NCI-H1436 treated with DMSO at 0.1 percent for 48 hours (cell line): ENCODE measurements at regions not wholly inside any gene's neighbourhood (a gene's known extent, or its start where the extent isn't known, plus 50 kb on each side); places are given as distances from the start of the nearest gene placed in this dataset.

Source experiments
- DNase-seq: peaks from one replicate; lab custom pipeline; 2025; lab: John Stamatoyannopoulos, UW

GRCh38 chr2:114134146-114134545 is 244.3 kb downstream of the ACTR3 start:
- DNase-seq, result no peak

DNA sequence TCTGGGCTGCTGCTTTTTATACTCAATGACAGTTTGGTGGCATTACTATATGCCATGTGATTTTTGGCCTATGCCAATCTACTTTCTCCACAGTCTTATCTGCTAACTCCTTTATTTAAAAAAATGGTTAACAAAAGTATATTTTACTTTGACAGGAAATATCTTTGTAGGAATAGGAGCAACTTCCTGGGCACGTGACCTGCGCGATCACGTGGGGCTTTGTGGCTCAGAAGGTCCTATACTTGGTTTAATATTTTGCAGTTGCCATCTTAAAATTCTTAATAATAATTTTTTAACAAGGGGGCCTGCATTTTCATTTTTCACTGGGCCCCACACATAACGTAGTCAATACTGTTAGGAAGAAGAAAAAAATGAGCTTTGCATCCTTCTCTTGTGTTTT is 249.7 kb downstream of the ACTR3 start:
- no peak for DNase-seq

DNA sequence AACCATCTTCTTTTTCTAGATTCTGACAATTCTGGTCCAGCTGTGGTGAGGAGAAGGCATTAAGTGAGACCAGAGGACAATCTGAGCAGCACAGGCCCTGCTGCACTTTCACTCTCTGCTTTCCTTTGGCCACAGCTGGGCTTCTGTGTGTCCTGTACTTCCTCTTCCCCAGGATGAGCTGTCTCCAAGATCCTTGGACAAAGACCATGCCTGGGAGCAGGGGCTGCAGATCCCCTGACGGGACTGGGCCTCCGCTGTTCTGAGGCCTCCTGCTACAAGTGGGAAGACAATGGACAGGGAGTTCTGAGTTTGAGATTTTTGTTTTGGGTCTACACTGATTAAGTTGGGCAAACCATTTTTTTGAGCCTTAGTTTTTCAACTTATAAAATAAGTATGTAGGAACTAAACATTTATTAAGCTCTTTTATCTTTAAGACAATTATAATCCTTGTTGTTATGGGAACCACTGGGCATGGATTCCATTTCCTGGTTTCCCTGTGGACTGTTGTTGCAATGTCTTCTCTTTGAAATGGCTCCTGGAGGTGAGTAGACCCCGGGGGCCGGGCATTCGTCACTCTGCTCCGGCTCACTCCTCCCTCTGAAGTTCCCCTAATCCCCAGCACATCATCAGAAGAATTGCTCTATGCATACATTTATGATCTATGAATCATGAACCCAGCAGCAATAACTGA is 266.6 kb downstream of the ACTR3 start:
- DNase-seq, result no peak

GRCh38 chr2:114157057-114157385 is 267.1 kb downstream of the ACTR3 start:
- no peak for DNase-seq

DNA sequence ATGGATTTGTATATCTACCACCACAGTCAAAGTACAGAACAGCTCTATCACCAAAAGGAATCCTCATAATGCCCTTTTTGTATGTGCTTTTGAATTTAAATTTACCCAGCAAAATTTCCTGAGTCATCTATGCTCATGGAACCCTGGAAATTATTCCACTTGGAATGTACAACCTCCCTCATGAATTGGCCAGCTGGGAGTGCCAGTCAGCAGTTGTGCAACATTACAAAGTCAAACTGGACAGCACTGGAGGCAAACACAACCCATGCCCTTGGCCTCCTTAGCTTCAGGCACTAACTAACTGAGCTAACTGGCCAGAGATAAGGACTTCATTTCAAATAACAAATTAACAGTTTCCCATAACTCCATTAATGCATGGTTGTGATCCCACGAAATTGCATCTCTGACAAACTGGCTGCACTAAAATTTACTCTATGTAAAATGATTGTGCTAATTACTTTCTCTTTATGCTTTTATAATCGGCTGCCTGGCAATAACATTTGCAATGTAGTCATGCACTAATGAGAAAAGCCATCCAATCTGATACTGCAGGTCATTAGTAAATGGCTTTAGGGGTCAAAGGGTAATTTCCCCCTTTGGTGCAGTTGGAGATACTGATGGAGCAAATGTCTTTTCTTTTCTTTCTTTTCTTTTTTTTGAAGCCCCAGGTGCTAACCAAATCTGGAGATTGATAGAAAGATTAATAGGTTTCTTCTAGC is 270.5 kb downstream of the ACTR3 start:
- no peak for DNase-seq

GRCh38 chr2:114161371-114161770 is 271.5 kb downstream of the ACTR3 start:
- no peak for DNase-seq

DNA sequence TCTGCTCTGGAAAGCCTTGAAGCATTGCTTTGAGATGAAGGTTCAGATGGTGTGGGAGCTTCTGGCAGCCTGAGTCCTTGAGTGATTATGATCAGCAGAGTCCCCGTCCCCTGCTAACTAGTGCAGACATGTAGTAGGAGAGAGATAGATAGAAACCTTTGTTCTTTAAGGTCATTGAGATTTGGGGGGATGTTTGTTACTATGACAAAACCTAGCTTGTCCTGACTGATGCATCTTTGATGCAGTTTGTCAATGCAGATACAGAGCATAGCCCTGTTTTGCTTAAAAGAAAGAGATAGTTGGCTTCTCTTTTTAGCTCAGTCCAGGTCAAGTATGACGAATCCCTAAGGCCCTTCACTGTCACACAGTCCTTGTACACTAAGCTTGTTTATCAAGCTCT is 274.6 kb upstream of the DPP10 start:
- DNase-seq, result no peak

DNA sequence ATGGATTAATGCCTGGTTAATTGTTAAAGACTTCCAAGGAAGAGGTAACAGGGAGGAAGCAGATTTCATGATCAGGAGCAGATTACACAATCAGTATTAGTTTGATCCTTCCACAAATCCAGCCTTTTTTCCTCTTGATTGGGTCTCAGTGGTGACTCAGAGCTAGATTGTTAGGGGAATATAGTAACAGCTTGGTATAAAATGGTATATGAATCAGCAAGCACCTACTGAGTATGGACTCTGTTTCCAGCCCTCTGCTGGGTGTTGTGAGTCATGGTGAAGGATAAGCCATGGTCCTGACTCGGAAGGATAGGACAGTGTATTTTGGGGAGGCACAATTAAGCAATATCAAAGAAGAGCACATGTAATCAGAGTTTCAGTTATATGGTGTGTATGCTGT is 272.4 kb upstream of the DPP10 start:
- no peak for DNase-seq

DNA sequence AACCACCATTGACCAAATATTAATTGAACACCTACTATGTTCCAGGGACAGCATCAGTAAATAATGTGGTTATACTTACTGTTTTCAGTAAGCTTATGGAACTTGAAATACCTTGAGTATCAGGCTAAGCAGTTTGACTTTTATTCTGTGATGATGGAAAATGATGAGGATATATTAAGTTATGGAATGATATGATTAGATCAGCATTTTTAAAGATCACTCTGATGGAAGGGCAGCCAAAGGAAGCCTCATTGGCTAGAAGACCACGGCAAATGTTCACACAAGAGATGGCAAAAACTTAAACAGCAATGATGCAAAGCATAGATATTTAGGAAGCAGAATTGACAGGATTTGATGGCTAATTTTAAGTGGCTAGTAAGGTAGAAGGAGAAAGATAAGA is 266.9 kb upstream of the DPP10 start:
- DNase-seq, result no peak

- no peak for DNase-seq
Measured at GRCh38 chr2:114185501-114185900, 256.9 kb upstream of the DPP10 start.

GRCh38 chr2:114192362-114192761 is 250.1 kb upstream of the DPP10 start:
- DNase-seq, result no peak

DNA sequence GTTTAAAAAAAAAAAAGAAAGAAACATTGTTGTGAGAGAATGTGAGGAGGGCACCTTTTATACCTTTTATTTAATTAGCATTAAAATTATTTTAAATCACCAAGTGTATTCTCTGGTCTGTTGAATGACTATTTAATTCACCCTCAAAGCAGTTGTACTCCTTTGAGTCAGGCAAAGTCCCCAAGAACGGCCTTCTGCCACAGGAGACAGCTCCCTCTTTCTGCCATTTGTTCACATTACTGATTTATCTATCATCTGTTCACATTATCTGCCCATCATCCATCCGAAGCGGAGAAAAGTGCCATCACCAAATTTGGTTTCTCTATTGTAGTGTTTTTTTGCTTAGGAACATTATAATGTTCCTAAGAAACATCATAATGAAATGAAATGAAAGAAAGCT is 240.7 kb upstream of the DPP10 start:
- no peak for DNase-seq

- DNase-seq, result no peak
Measured at GRCh38 chr2:114203679-114204078, 238.8 kb upstream of the DPP10 start.

- no peak for DNase-seq
Measured at GRCh38 chr2:114213808-114214207, 228.6 kb upstream of the DPP10 start.

- DNase-seq, result no peak
Measured at GRCh38 chr2:114218383-114218782, 224.1 kb upstream of the DPP10 start.

DNA sequence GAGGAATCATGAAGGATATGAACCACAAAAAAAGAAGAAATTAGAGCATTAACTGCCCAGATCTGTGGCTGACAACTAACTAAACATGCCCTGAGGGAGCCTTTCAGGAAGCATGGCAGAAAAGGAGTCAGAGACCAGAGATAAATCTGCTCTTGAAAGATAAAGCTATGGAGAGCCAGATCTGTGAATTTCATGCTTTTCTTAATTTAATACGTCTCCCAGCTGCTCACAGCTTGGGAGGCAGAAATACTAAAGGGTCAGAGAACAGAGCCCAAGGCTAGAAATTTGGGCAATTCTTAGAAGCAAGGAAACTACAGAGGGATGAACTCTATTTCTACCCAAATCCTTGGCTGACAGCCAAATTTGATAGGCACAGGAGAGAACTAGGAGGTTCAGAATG is 223.0 kb upstream of the DPP10 start:
- no peak for DNase-seq

DNA sequence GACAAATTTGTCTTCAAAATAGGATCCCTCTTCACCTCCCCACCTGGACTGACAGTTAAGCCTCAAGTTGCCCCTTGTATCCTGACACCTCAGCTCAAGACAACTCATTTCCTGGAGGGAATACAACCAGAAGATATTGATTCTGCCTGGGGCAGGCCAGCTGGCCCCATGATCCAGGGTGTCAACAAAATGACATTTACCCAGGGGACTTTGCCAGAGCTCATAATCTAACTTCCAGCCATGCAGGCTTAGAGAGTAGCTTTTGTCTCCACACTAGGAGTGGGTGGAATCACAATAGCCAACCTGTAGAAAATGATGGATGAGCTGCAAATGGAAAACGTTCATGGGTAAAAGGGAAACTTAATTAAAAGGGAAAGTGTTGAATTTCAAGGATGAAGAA is 220.1 kb upstream of the DPP10 start:
- no peak for DNase-seq

DNA sequence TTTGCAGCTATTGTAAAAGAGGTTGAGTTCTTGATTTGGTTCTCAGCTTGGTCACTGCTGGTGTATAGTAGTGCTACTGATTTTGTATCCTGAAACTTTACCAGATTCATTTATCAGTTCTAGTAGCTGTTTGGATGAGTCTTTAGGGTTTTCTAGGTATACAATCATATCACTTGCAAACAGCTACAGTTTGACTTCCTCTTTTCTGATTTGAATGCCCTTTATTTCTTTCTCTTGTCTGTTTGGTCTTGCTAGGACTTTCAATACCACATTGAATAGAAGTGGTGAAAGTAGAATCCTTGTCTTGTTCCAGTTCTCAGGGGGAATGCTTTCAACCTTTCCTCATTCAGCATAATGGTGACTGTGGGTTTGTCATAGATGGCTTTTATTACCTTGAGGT is 210.5 kb upstream of the DPP10 start:
- no peak for DNase-seq

DNA sequence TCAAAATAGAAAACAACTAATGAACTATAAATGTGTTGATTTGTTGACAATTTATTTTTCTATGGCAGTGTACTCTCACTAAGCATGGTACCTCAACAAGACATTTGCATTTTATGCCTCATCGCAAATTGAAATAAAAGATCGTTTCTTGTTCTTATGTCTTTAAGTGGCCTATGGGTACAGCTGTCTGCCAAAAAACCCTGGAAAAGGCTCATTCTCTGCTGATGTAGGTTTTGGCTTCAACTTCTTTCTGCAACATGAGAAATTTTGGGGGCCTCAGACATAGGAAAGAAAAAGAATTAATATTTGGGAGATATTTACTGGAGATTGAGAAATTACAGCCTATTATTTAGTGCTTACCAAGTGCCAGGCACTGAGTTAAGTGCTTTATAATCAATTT is 205.1 kb upstream of the DPP10 start:
- no peak for DNase-seq

DNA sequence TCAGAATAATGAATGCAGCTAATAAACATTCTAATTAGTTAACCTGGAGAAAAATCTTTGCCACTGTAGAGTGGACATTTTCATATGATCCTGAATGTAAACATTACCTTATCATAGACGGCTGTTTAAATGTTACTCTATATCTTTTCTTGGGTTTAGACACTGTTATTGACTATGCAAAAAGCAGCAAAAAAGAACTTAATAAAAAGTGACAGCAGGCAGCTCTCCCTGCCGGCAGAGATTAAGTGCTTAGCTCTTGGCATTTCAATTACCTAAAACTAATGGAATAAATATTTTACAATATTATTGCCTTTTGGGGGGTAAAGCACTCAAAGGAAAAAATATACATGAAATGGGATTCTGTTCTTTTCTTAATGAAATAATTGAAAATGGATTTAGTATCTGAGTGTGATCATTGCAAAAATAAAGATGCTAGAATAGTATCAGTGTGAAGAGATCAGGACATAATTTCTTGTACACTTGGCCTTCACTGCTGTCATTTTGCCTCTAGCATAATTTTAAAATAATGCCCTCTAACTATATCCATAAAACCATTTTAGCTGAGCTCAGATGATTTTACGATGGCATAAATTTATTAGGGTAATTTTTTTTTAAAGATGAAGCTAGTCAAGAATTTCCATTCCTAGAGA is 203.4 kb upstream of the DPP10 start:
- no peak for DNase-seq

DNA sequence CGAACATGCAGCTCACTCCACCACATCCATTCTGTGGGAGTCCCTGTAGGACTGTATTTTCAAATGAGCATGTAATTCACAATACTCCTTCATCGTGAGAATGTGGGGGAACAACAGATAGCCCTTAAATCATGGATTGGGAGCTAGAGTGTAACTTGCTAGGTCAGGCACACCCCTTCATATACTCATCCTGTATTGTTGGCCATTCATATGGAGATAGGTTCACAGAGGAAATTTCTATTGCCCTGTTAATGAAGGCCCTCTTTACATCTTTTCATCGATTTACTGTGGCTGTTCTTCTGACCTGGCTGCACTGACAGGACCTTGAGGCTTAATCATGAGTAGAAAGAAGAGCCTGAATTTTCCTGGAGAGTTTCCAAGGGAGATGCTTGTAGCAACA is 193.8 kb upstream of the DPP10 start:
- DNase-seq, result no peak

GRCh38 chr2:114252713-114253112 is 189.7 kb upstream of the DPP10 start:
- no peak for DNase-seq

- no peak for DNase-seq
Measured at GRCh38 chr2:114254875-114255274, 187.6 kb upstream of the DPP10 start.

DNA sequence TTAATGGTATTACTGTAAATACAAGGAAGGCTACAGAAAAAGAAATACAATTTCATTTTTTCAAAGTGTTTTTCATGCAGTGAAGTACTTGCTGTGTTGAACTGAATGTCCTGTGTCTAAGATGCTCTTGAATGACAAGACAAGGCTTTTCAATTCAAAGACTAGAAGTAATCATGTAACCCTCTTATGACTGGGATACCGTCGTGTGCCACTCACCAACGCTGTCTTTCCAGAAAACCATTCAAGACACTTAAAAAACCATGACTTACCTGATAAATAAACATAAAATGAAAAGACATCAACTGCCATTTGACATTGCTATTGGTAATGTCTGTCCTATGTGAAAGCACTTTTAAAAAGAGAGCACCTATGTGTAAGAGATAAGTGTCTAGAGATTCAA is 183.1 kb upstream of the DPP10 start:
- DNase-seq, result peak; percentile 6
